ENCODE measurements at regions not wholly inside any gene's neighbourhood (a gene's known extent, or its start where the extent isn't known, plus 50 kb on each side); places are given as distances from the start of the nearest gene placed in this dataset.

DNA sequence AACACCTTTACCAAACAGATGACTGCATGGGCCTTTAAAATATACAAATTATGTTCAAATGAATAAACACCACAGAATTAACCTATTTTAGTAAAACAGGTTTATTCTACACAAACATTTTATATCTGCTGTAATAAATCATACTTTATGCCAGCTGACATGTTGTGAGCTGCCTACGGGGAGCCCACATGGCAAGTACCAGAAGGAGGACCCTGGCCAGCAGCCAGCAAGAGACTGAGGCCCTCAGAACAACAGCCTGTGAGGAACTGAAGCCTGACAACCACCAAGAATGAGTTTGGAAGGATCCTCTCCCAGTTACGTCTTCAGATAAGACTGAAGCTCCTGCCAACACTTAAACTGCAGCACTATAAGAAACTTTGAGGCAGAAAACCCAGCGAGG is 377.0 kb downstream of the PDGFC start:
- 14 to 38% methylated on average over 3 of the region's 3 CpGs for WGBS, 2 donors
- Histone ChIP-seq H3K4me1 (peaks cover 0 to 16% (median 3%) of the 10 kb centered on the region in 3 donors), H3K4me3 (no peak overlapping the region), H3K27ac (no peak overlapping the region), H3K36me3 (no peaks in the 10 kb centered on the region), H3K9me3 (no peaks in the 10 kb centered on the region), H3K27me3 (no peaks in the 10 kb centered on the region)
- no peak for TF ChIP-seq POLR2A (IDR thresholded peaks at IDR 0.05)
- intact Hi-C loops (cut with DNase I): no loop called here
- no peak for DNase-seq

DNA sequence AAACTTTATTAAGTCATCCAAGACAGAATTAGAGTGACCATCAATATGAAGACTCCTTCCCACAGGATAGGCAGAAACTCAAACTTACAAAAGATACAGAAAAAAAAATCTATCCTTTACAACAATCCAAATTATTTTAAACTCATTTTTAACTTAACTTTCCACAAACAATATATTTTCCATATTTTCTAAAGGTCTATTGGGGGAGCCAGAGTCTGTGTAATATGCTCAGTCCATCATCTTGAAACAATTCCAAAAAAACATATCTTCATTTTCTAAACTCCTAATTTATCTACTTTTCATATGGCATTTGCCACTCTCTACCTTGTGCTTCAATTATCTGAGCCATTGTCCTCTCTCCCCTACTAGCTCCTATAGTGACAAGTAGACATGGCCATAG is 378.1 kb downstream of the PDGFC start:
- TF ChIP-seq, protein P1, sequence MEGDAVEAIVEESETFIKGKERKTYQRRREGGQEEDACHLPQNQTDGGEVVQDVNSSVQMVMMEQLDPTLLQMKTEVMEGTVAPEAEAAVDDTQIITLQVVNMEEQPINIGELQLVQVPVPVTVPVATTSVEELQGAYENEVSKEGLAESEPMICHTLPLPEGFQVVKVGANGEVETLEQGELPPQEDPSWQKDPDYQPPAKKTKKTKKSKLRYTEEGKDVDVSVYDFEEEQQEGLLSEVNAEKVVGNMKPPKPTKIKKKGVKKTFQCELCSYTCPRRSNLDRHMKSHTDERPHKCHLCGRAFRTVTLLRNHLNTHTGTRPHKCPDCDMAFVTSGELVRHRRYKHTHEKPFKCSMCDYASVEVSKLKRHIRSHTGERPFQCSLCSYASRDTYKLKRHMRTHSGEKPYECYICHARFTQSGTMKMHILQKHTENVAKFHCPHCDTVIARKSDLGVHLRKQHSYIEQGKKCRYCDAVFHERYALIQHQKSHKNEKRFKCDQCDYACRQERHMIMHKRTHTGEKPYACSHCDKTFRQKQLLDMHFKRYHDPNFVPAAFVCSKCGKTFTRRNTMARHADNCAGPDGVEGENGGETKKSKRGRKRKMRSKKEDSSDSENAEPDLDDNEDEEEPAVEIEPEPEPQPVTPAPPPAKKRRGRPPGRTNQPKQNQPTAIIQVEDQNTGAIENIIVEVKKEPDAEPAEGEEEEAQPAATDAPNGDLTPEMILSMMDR (IDR thresholded peaks at IDR 0.05): no peak
- no peak for TF ChIP-seq POLR2A (IDR thresholded peaks at IDR 0.05)

DNA sequence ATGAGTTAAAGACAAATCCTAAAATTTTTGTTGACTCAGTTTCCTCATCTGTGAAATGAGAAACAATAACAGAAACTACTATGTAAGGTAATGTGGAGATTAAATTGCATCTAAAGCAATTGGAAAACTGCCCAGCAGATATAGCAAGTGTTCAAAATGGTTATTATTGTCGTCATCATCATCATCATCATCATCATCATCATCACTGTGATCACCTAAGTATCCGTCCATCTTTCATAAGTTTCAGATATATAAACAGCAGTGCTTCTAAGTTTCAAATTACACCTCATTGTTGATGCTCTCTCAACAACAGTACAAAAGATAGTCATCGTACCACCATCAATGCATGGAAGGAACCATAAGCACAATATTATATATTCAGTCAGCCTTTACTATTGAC is 379.9 kb downstream of the PDGFC start:
- no peak overlapping the region for H3K27ac ChIP-seq
- peaks cover 0 to 7% (median 0%) of the 10 kb centered on the region in 3 donors for H3K4me1 ChIP-seq
- no peaks in the 10 kb centered on the region for H3K9me3 ChIP-seq
- TF ChIP-seq POLR2A (IDR thresholded peaks at IDR 0.05): no peak
- TF ChIP-seq, protein P1 (IDR thresholded peaks at IDR 0.05): no peak
- no peaks in the 10 kb centered on the region for H3K27me3 ChIP-seq
- DNase-seq: no peak
- 76 to 81% methylated on average over 3 of the region's 3 CpGs for WGBS, 2 donors
- H3K4me3 ChIP-seq: no peak overlapping the region
- intact Hi-C loops (cut with DNase I): no loop called here
- H3K36me3 ChIP-seq: no peaks in the 10 kb centered on the region

More for the DNA sequence above, 378.1 kb downstream of the PDGFC start:
- Histone ChIP-seq H3K4me1 (peaks cover 0 to 16% (median 3%) of the 10 kb centered on the region in 3 donors), H3K36me3 (no peaks in the 10 kb centered on the region), H3K27ac (no peak overlapping the region), H3K9me3 (no peaks in the 10 kb centered on the region), H3K4me3 (no peak overlapping the region), H3K27me3 (no peaks in the 10 kb centered on the region)
- intact Hi-C loops (cut with DNase I): no loop called here
- DNase-seq: no peak

GRCh38 chr4:156584100-156584499 is 387.5 kb downstream of the PDGFC start:
- WGBS, 2 donors: 77 to 94% methylated on average over 5 of the region's 5 CpGs
- intact Hi-C loops (cut with DNase I): no loop called here
- no peak for DNase-seq

DNA sequence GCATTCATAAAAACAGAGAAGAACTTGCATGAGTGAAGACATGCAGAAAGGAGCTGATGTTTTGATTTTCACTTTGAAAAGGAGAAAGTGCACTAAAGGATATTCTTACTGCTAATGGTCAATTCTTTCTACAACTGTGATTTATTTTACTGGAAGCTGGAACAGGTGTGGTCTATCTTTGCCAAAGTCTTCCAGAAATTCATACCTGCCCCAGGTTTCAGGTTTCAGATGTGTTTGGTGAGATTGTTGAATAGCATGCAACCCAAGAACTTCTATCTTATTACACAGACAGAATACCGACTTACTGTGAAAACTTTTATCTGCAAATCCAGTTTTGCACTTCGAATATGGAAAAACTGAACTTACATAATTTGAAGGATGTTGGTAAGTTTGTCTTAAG is 388.3 kb downstream of the PDGFC start:
- no peak overlapping the region for H3K27ac ChIP-seq
- TF ChIP-seq, protein P1 (IDR thresholded peaks at IDR 0.05): no peak
- TF ChIP-seq POLR2A (IDR thresholded peaks at IDR 0.05): no peak
- no peak overlapping the region for H3K4me3 ChIP-seq
- H3K4me1 ChIP-seq: peaks cover 0 to 10% (median 0%) of the 10 kb centered on the region in 3 donors
- H3K27me3 ChIP-seq: no peaks in the 10 kb centered on the region
- no peaks in the 10 kb centered on the region for H3K36me3 ChIP-seq
- WGBS, 2 donors: 55 to 69% methylated on average over 2 of the region's 2 CpGs
- intact Hi-C loops (cut with DNase I): no loop called here
- H3K9me3 ChIP-seq: no peaks in the 10 kb centered on the region
- DNase-seq: no peak

More at GRCh38 chr4:156584100-156584499, 387.5 kb downstream of the PDGFC start:
- Histone ChIP-seq H3K27me3 (no peaks in the 10 kb centered on the region), H3K4me1 (peaks cover 0 to 10% (median 0%) of the 10 kb centered on the region in 3 donors), H3K4me3 (no peak overlapping the region), H3K36me3 (no peaks in the 10 kb centered on the region), H3K9me3 (no peaks in the 10 kb centered on the region), H3K27ac (no peak overlapping the region)
- TF ChIP-seq, protein P1 (IDR thresholded peaks at IDR 0.05): no peak
- TF ChIP-seq POLR2A (IDR thresholded peaks at IDR 0.05): no peak

Measured in esophagus squamous epithelium (tissue), 5 donors.